Occipital lobe (tissue), 1 donor: ENCODE measurements at regions not wholly inside any gene's neighbourhood (a gene's known extent, or its start where the extent isn't known, plus 50 kb on each side); places are given as distances from the start of the nearest gene placed in this dataset.
A peak's percentile ranks its signal among the peaks of the same experiment; 100 is the strongest.
"Not testable (repeated sequence)": the region's sequence is repeated elsewhere in the genome, so short reads cannot be mapped to it uniquely, and the experiment has no call there.

Experiments used
- DNase-seq: peaks from one replicate; lab custom pipeline; 2025; lab: John Stamatoyannopoulos, UW

GRCh38 chr11:81207421-81208054, 1526.1 kb downstream of the FAM181B start:
- no peak for DNase-seq

DNA sequence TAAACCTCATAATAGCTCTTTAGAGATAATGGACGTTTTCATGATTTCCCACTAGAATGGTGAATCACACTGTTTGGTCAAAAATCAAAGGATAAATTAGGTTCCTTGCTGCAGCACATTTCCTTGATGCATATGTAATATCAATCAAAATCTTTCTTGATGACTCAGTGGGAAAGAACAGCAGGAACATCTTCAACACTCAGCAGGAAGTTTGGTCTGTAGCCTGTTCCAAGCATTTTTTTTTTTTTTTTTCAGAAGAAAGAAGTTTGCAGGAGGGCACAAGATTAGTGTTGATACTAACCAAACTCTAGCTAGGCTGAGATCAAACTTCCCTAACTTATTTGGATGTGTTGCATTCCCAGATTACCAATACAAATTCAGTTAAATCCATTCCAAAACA, 1529.8 kb downstream of the FAM181B start:
- DNase-seq: no peak

- no peak for DNase-seq
Measured at GRCh38 chr11:81197396-81197795, 1536.3 kb downstream of the FAM181B start.

GRCh38 chr11:81192516-81192915, 1541.1 kb downstream of the FAM181B start:
- no peak for DNase-seq

- no peak for DNase-seq
Measured at GRCh38 chr11:81190546-81190945, 1543.1 kb downstream of the FAM181B start.

GRCh38 chr11:81187033-81187432, 1546.6 kb downstream of the FAM181B start:
- DNase-seq: not testable (repeated sequence)

DNA sequence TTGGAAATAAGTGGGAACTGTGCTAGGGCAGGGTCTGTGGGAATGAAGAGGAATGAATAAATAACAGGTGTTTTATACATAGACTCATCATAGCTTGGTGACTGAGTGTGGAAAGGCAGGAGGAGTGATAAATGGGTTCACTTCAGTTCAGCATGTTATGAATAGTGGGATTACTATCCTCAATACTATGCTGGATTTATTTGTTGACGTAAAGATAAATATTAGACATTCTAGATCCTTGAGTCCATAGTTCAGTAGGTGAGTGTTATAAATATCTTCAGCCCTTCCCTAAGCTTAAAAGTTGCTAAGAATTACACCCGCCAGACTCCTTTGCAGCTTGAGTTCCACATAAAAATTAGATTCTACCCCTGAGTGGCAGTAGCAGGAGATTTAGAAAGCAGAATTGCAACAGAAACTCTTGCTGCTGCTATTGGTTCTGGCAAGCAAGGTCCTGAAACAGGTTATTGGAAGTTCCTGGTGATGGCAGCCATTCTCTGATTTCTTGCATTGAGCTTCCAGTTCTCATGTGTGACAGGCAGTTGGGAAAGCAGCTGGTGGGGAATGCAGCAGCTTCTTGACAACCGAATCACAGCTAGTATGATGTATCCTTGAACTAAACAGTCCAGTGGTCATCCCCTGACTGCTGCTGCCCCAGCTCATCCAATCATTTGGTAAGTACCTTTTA, 1558.9 kb downstream of the FAM181B start:
- DNase-seq: no peak

DNA sequence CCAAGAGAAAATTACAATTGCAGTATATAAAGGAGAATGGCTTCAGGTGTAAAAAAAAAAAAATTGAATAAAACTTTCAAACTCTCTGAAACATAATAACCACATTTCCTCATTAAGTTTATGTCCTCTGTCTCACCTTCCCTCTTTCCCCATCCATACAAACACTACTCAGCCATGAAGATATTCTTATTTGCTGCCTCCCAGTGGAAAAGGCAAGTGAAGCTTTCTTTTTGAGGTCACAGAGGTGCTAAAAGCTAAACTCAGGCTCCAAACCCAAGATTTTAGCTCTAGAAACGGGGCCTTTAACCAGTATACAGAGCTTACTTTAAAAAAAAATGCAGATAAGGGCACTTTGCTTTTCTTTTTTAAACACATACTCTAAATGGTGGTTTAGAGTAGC, 1568.5 kb downstream of the FAM181B start:
- DNase-seq: no peak

DNA sequence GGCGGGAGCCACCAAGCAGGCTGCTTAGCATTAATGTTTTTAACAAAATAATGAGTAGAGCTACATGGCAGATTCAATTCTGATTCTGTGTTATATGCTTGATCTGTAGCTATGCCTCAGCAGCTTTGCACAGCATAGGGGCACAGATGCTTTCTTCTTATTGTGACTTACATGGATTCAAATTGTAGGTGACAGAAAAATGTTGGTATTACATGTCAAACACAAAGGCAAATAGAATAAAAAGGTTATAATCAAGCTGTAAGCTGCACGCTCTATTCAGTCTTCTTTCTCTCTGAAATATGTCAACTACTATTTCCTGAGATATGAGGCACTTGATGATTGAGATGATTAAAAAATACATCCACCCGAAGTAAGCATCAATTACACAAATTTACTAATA, 1573.8 kb downstream of the FAM181B start:
- no peak for DNase-seq

DNA sequence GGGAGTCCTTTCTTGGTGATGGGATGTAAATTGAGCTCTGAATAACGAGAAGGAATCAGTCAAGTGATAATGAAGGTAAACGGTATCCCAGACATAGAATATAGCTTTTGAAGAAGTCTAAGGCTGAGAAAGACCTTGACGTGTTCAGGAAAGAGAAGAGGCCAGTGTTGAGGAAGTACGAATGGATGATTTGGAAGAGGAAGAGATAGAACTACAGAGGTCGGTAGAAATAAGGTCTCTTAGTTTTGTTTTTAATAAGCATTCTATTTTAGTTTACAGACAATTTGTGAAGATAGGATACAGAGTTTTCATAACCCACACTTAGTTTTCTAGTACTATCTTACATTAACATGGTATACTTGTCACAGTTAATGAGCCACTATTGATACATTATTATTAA, 1598.1 kb downstream of the FAM181B start:
- DNase-seq: no peak

GRCh38 chr11:81129618-81130017, 1604.0 kb downstream of the FAM181B start:
- no peak for DNase-seq

DNA sequence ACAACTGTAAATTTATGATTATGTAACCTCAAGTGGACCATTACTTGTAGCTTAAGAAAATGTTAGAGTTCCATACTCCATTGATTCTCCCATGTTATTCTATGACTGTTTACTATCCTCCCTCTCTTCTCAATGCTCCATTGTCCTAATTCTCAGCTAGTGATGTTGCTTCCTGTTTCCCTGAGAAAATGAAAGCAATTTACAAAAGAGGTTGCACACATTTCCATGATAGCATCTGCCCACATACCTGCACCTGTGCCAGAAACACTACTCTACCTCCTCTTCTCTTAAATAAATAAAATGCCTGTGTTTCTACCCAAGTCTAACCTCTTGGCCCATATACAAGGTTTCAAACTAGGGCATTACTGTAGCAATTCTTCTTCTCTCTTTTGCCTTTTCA, 1620.9 kb downstream of the FAM181B start:
- no peak for DNase-seq

DNA sequence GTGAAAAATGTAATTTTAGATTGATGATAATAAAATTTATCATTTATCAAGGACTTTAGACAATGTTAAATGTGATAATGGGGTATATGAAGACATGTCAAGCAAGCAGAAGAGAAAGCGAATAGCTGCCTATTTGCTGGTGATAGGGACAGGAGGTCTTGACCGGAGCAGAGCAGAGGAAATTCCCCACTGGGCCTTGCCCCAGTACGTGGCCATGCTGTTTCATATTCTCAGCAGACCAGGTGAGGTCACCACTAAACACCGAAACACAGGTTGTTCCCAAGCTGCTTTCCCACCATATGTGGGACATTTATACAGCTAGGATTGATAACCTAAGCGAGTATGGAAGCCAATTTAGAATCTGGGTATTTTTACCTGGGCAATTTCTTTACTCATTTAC, 1629.6 kb downstream of the FAM181B start:
- DNase-seq: no peak

- no peak for DNase-seq
Measured at GRCh38 chr11:81098471-81098870, 1635.2 kb downstream of the FAM181B start.

DNA sequence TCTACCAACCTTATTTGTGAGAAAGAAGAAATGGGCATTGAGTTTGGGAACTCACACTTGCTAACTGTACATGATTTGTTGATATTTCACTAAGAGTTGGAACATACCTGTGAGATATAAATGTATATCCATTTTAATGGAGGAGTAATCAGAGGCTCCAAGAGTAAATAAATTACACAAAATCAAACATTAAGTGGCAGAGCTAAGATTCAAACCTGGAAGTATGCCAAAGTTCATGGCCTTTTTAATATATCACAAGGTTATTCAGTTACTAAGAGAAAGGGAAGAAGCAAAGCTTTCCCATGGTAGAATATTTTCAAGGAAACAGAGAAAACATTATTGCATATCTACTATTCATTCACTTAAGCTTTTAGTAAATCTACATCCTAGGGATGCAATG, 1641.1 kb downstream of the FAM181B start:
- DNase-seq: no peak

DNA sequence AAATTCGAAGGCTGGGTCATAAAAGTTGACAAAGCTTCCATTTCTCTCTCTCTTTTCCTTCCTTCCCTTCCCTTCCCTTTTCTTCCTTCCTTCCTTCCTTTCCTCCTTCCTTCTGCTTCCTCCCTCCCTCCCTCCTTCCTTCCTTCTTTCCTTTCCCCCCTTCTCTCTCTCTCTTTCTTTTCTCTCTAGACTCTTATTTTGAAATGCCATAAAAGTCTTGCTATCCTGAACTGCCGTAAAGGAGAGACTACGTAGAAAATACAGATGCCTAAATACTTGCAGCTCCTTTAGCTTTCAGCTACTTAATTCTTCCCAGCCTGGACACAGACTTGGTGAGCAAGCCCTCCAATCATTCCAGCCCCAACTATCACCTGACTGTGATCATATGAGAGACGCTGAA, 1644.4 kb downstream of the FAM181B start:
- no peak for DNase-seq

DNA sequence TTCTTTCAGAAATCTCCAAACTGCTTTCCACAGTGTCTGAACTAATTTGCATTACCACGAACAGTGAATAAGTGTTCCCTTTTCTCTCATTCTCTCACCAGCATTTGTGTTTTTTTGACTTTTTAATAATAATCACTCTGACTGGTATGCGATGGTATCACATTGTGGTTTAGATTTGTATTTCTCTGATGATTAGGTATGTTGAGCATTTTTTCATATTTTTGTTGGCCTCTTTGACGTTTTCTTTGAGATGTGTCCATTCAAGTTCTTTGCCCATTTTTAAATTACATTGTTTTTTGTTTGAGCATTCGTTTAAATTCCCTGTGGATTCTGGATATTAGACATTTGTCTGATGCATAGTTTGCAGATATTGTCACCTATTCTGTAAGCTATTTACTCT, 1639.6 kb upstream of the TENM4 start:
- DNase-seq: no peak

DNA sequence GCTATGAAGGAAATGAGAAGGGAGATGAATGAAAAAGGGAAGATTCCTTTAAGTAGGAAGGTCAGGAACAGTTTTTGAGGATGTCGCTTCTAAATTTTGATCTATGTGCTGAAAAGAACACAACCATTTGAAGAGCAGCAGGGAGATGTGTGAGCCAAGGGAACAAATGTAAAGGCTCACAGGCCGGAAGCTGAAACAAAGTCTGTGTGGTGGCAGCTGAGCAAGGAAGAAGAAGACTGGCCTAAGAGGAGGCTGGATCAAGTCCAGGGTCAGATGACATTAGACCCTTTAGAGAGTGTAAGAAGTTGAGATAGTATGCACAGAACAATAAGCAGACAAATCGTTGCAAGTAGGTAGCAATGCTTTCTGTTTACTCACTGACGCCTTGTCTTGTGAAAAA, 1631.4 kb upstream of the TENM4 start:
- DNase-seq: no peak

- peak; percentile 0 for DNase-seq
Measured at GRCh38 chr11:81071606-81072005, 1630.8 kb upstream of the TENM4 start.

DNA sequence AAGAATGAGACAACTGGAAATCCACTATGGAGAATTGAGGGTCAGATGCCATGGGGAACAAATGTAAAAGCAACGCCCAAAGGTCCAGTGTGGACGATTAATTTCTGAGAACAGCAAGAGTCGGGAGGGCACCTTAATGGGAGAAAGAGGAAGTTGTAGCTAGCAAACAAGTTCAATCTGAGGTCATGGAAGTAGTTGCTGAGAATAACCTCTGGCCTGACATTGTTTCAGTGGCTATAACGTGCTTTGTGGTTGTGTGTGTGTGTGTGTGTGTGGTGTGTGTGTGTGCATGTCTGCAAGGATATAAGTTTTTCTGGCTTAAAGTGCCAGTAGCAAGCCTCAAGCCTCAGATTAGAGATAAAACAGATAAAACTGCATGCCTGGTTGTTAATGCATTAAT, 1630.1 kb upstream of the TENM4 start:
- DNase-seq: no peak

DNA sequence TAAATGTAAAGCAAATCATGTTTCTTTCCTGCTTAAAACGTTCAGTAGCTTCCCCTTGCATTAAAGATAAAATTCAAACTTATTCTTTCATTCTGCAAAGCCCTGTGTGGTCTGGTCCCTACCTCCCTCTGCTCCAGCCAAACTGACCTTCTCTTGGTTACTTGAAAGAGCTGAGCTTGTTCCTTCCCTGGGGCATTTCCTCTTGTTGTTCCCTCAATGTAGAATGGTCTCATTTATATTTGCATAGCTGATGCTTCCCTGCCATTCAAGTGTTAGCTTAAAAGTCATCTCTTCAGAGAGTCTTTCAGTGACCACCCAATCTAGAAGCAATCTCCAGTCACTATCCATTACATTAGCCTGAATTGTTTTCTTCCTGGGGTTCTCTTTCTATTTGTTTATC, 1618.5 kb upstream of the TENM4 start:
- DNase-seq: no peak

- no peak for DNase-seq
Measured at GRCh38 chr11:81052344-81053158, 1611.7 kb upstream of the TENM4 start.
